Prostate gland (tissue), 2 donors: ENCODE measurements at regions not wholly inside any gene's neighbourhood (a gene's known extent, or its start where the extent isn't known, plus 50 kb on each side); places are given as distances from the start of the nearest gene placed in this dataset.

Experiments used
- DNase-seq: peaks from one replicate; pipeline ENCODE4 v3.0.0-alpha.2; 2019; ENCODE audit warnings: low spot score
- H3K27ac ChIP-seq, 2 donors: fragments of 200-600 bp; sonication (generic); 2 replicates each; pipeline ENCODE4 v1.5.1; 2017 to 2019
- H3K27me3 ChIP-seq: fragments of 200-600 bp; sonication (generic); replicated peaks from 2 replicates; pipeline ENCODE4 v1.5.1; 2019; ENCODE audit not compliant: insufficient read depth
- H3K36me3 ChIP-seq, 2 donors: fragments of 200-600 bp; sonication (generic); 1 replicate in 1 of 2; 2 replicates in 1 of 2; pipeline versions ENCODE4 v1.5.1 to v1.8.1; 2017 to 2019
- H3K4me1 ChIP-seq: fragments of 200-600 bp; sonication (generic); replicated peaks from 2 replicates; pipeline ENCODE4 v1.5.1; 2019
- H3K4me3 ChIP-seq, 2 donors: fragments of 200-600 bp; sonication (generic); 2 replicates each; pipeline ENCODE4 v1.5.1; 2017 to 2019
- H3K9me3 ChIP-seq: fragments of 200-600 bp; sonication (generic); 2 replicates; pipeline ENCODE4 v1.5.1; 2017
- CTCF ChIP-seq, 4 experiments: fragments of 200-600 bp in 2 of 4; fragments of 450-650 bp in 2 of 4; sonication (generic) in 2 of 4; IDR thresholded peaks; 1 replicate in 3 of 4; 2 replicates in 1 of 4; pipeline ENCODE4 v1.5.1; 2016 to 2019; ENCODE audit warnings: antibody characterized with exemption in 4 of 4, mild to moderate bottlenecking in 2 of 4, moderate library complexity in 2 of 4
- POLR2A ChIP-seq: fragments of 450-650 bp; IDR thresholded peaks from one replicate; pipeline ENCODE4 v1.6.1; 2016; ENCODE audit warnings: antibody characterized with exemption, mild to moderate bottlenecking
- POLR2AphosphoS5 ChIP-seq: sonication (generic); formaldehyde crosslinking; IDR thresholded peaks from one replicate; pipeline ENCODE4 v1.6.1; 2017; ENCODE audit warnings: antibody characterized with exemption
- WGBS: methylation state at CpG from one replicate; pipeline ENCODE4 v1.1.5; 2018; 5-methylcytosine and 5-hydroxymethylcytosine counted together
- intact Hi-C: fragments of 100-400 bp; cut with DNase I; formaldehyde crosslinking; loops from one replicate; pipeline ENCODE4 v1.14.2; 2022

- H3K27ac ChIP-seq: no peak overlapping the region
- no peaks in the 10 kb centered on the region for H3K36me3 ChIP-seq
- WGBS: 18% methylated on average over 2 of the region's 2 CpGs
- H3K4me1 ChIP-seq: no peaks in the 10 kb centered on the region
- intact Hi-C loops: no loop called here
- TF ChIP-seq CTCF (IDR thresholded peaks at IDR 0.05) (no peak), POLR2AphosphoS5 (no peak), POLR2A (no peak)
- H3K27me3 ChIP-seq: no peaks in the 10 kb centered on the region
- no peaks in the 10 kb centered on the region for H3K9me3 ChIP-seq
- no peak overlapping the region for H3K4me3 ChIP-seq
- DNase-seq: no peak
Observed at GRCh38 chr21:18772404-18772803, 368.8 kb upstream of the TMPRSS15 start.

DNA sequence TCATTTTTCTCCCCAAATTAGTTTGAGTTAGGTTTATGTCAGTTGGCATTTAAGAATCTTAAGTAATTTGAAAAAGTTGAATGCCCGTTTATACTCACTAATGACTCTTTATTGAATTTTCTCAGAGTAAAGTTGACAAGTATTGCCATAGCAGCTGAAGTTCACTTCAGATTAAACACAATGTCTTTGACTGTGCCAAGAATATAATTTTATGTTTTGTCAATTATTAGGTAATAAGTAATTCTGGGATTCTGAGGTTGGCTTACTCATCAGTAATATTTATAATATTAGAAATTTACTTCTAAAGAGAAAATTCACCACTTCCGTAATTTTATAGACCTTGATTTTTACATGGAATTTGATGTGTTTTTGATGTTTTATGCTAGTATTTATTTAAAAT lies 369.3 kb upstream of the TMPRSS15 start:
- no peak for DNase-seq
- Histone ChIP-seq H3K4me3 (no peak overlapping the region), H3K4me1 (no peaks in the 10 kb centered on the region), H3K36me3 (no peaks in the 10 kb centered on the region), H3K9me3 (no peaks in the 10 kb centered on the region), H3K27ac (no peak overlapping the region), H3K27me3 (no peaks in the 10 kb centered on the region)
- WGBS: 55% methylated on average over 2 of the region's 2 CpGs
- TF ChIP-seq POLR2A (no peak), POLR2AphosphoS5 (no peak)
- intact Hi-C loops: no loop called here

DNA sequence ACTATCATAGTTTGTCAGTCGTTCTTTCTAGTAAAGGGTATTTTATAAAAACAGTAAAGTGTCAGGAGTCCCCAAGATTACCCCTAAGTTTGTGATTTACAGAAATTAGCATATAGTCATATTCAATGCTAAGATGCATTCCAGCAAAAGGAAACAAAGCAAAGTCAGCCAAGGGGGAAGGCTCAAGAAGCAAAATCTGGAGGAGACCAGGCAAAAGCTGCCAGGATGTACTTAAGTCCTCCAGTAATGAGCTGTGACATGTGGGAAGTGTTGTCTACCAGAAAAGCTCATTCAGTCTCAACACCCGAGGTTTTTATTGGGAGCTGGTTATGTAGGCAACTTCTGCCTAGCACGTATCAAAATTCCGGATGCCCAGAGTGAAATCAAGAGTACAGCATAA lies 373.4 kb upstream of the TMPRSS15 start:
- WGBS: 58% methylated on average over 4 of the region's 4 CpGs
- intact Hi-C loops: no loop called here
- H3K4me3 ChIP-seq: no peak overlapping the region

GRCh38 chr21:18782721-18783120 lies 379.1 kb upstream of the TMPRSS15 start:
- no peak for TF ChIP-seq CTCF (IDR thresholded peaks at IDR 0.05)
- TF ChIP-seq POLR2AphosphoS5: no peak
- no peak for TF ChIP-seq POLR2A
- H3K27me3 ChIP-seq: no peaks in the 10 kb centered on the region
- no peak for DNase-seq
- H3K27ac ChIP-seq: no peak overlapping the region
- no peaks in the 10 kb centered on the region for H3K9me3 ChIP-seq
- no peaks in the 10 kb centered on the region for H3K4me1 ChIP-seq
- intact Hi-C loops: no loop called here
- no peaks in the 10 kb centered on the region for H3K36me3 ChIP-seq
- no peak overlapping the region for H3K4me3 ChIP-seq
- WGBS: 29% methylated on average over 1 of the region's 1 CpG

More for the DNA sequence above, 373.4 kb upstream of the TMPRSS15 start:
- Histone ChIP-seq H3K36me3 (no peaks in the 10 kb centered on the region), H3K27ac (no peak overlapping the region), H3K27me3 (no peaks in the 10 kb centered on the region), H3K4me1 (no peaks in the 10 kb centered on the region), H3K9me3 (no peaks in the 10 kb centered on the region)
- DNase-seq: no peak
- no peak for TF ChIP-seq CTCF (IDR thresholded peaks at IDR 0.05)
- TF ChIP-seq POLR2AphosphoS5: no peak
- TF ChIP-seq POLR2A: no peak

DNA sequence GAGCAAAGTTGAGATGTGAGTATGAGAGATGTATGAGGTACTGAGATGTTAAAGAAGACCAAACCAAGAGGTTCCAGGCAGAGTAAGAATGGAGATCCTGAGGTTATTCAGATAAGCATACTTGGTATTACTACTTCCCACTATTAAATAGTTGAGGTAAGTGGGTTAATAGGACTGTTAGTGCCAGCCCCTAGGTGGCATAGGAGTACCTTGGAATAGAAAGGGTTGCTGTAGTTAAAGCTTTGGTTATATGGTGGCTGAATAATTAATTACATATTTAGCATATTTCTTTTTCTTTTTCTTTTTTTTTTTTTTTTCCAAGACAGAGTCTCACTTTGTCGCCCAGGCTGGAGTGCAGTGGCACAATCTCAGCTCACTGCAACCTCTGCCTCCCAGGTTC lies 397.9 kb upstream of the TMPRSS15 start:
- 94% methylated on average over 1 of the region's 1 CpG for WGBS
- H3K4me1 ChIP-seq: no peaks in the 10 kb centered on the region
- no peaks in the 10 kb centered on the region for H3K27me3 ChIP-seq
- no peaks in the 10 kb centered on the region for H3K36me3 ChIP-seq
- H3K9me3 ChIP-seq: no peaks in the 10 kb centered on the region
- H3K27ac ChIP-seq: no peak overlapping the region
- DNase-seq: no peak
- H3K4me3 ChIP-seq: no peak overlapping the region
- TF ChIP-seq CTCF (IDR thresholded peaks at IDR 0.05): no peak
- TF ChIP-seq POLR2AphosphoS5: no peak
- TF ChIP-seq POLR2A: no peak
- intact Hi-C loops: no loop called here
